Tibial nerve (tissue), 4 donors: ENCODE measurements at regions not wholly inside any gene's neighbourhood (a gene's known extent, or its start where the extent isn't known, plus 50 kb on each side); places are given as distances from the start of the nearest gene placed in this dataset.
"Not testable (repeated sequence)": the region's sequence is repeated elsewhere in the genome, so short reads cannot be mapped to it uniquely, and the experiment has no call there.

Experiments used
- DNase-seq, 2 donors: peaks; one replicate each; pipeline ENCODE4 v3.0.0-alpha.2; 2019; ENCODE audit warnings: low spot score in 2 of 2
- H3K27ac ChIP-seq, 4 donors: fragments of 200-600 bp; sonication (generic) in 3 of 4; one replicate each; pipeline ENCODE4 v1.5.1; 2017 to 2019; ENCODE audit warnings: mild to moderate bottlenecking in 1 of 4
- H3K27me3 ChIP-seq, 2 donors: fragments of 200-600 bp; sonication (generic) in 1 of 2; one replicate each; pipeline versions ENCODE4 v1.5.1 to v1.6.0; 2017 to 2019
- H3K36me3 ChIP-seq, 3 donors: fragments of 200-600 bp; sonication (generic); one replicate each; pipeline ENCODE4 v1.5.1; 2018 to 2019
- H3K4me1 ChIP-seq, 4 donors: fragments of 200-600 bp; sonication (generic) in 3 of 4; one replicate each; pipeline ENCODE4 v1.5.1; 2017 to 2019
- H3K4me3 ChIP-seq, 4 donors: fragments of 200-600 bp; sonication (generic) in 3 of 4; one replicate each; pipeline ENCODE4 v1.5.1; 2017 to 2019; ENCODE audit warnings: mild to moderate bottlenecking in 1 of 4, moderate library complexity in 1 of 4
- H3K9me3 ChIP-seq, 4 donors: fragments of 200-600 bp; sonication (generic) in 3 of 4; one replicate each; pipeline ENCODE4 v1.5.1; 2017 to 2019
- CTCF ChIP-seq, 5 experiments: fragments of 200-600 bp in 3 of 5; fragments of 450-650 bp in 2 of 5; sonication (generic) in 3 of 5; IDR thresholded peaks; one replicate each; pipeline ENCODE4 v1.5.1; 2016 to 2019; ENCODE audit warnings: antibody characterized with exemption in 5 of 5, mild to moderate bottlenecking in 3 of 5, moderate library complexity in 2 of 5
- EP300 ChIP-seq, 2 donors: sonication (generic); formaldehyde crosslinking; IDR thresholded peaks; one replicate each; pipeline ENCODE4 v1.6.1; 2017; ENCODE audit warnings: antibody characterized with exemption in 2 of 2, mild to moderate bottlenecking in 1 of 2
- POLR2A ChIP-seq, 2 donors: fragments of 450-650 bp; IDR thresholded peaks; one replicate each; pipeline ENCODE4 v1.6.1; 2017; ENCODE audit warnings: antibody characterized with exemption in 2 of 2, mild to moderate bottlenecking in 2 of 2, moderate library complexity in 2 of 2
- WGBS, 2 donors: methylation state at CpG; one replicate each; pipeline ENCODE4 v1.1.5; 2018; 5-methylcytosine and 5-hydroxymethylcytosine counted together

- Histone ChIP-seq H3K27ac (no peak overlapping the region), H3K4me1 (no peaks in the 10 kb centered on the region), H3K4me3 (no peak overlapping the region), H3K27me3 (no peaks in the 10 kb centered on the region), H3K9me3 (peaks cover 0 to 3% (median 0%) of the 10 kb centered on the region in 4 donors), H3K36me3 (no peaks in the 10 kb centered on the region)
- DNase-seq = no peak
- TF ChIP-seq POLR2A (IDR thresholded peaks at IDR 0.05) = no peak
- no peak for TF ChIP-seq CTCF (IDR thresholded peaks at IDR 0.05)
- WGBS, 2 donors = 40 to 64% methylated on average over 2 of the region's 2 CpGs
Observed at GRCh38 chr1:166738873-166739272, 100.4 kb upstream of the POGK start.

GRCh38 chr1:166740668-166741276 is 98.5 kb upstream of the POGK start:
- 65 to 75% methylated on average over 3 of the region's 3 CpGs for WGBS, 2 donors
- H3K4me3 ChIP-seq = no peak overlapping the region
- peaks cover 0 to 20% (median under 1%) of the 10 kb centered on the region in 4 donors for H3K9me3 ChIP-seq
- no peaks in the 10 kb centered on the region for H3K36me3 ChIP-seq
- H3K4me1 ChIP-seq = no peaks in the 10 kb centered on the region
- no peak for DNase-seq
- H3K27ac ChIP-seq = no peak overlapping the region
- no peaks in the 10 kb centered on the region for H3K27me3 ChIP-seq
- TF ChIP-seq POLR2A (IDR thresholded peaks at IDR 0.05) (no peak), CTCF (IDR thresholded peaks at IDR 0.05) (no peak), EP300 (IDR thresholded peaks at IDR 0.05) (no peak)

GRCh38 chr1:166763318-166763717 is 76.0 kb upstream of the POGK start:
- WGBS, 2 donors = 90 to 96% methylated on average over 1 of the region's 1 CpG

GRCh38 chr1:166766942-166767341 is 72.3 kb upstream of the POGK start:
- TF ChIP-seq POLR2A (IDR thresholded peaks at IDR 0.05) (no peak), CTCF (IDR thresholded peaks at IDR 0.05) (no peak), EP300 (IDR thresholded peaks at IDR 0.05) (no peak)
- H3K4me3 ChIP-seq = no peak overlapping the region
- H3K27me3 ChIP-seq = no peaks in the 10 kb centered on the region
- peaks cover 0 to 23% (median 0%) of the 10 kb centered on the region in 4 donors for H3K9me3 ChIP-seq
- H3K27ac ChIP-seq = no peak overlapping the region
- no peaks in the 10 kb centered on the region for H3K36me3 ChIP-seq
- no peaks in the 10 kb centered on the region for H3K4me1 ChIP-seq
- no peak for DNase-seq
- 67 to 81% methylated on average over 2 of the region's 2 CpGs for WGBS, 2 donors

More at GRCh38 chr1:166763318-166763717, 76.0 kb upstream of the POGK start:
- H3K36me3 ChIP-seq = no peaks in the 10 kb centered on the region
- TF ChIP-seq CTCF (IDR thresholded peaks at IDR 0.05) = no peak
- no peak for TF ChIP-seq POLR2A (IDR thresholded peaks at IDR 0.05)
- TF ChIP-seq EP300 (IDR thresholded peaks at IDR 0.05) = no peak
- no peaks in the 10 kb centered on the region for H3K4me1 ChIP-seq
- H3K4me3 ChIP-seq = no peak overlapping the region
- no peaks in the 10 kb centered on the region for H3K9me3 ChIP-seq
- no peak overlapping the region for H3K27ac ChIP-seq
- DNase-seq = no peak
- H3K27me3 ChIP-seq = no peaks in the 10 kb centered on the region

GRCh38 chr1:166784646-166785045 is 54.6 kb upstream of the POGK start:
- not testable (repeated sequence) for H3K4me3 ChIP-seq, H3K36me3 ChIP-seq, H3K4me1 ChIP-seq, H3K27ac ChIP-seq, DNase-seq, H3K9me3 ChIP-seq, H3K27me3 ChIP-seq
- WGBS, 2 donors = 17 to 18% methylated on average over 4 of the region's 4 CpGs

GRCh38 chr1:166785987-166786386 is 53.3 kb upstream of the POGK start:
- H3K9me3 ChIP-seq = no peaks in the 10 kb centered on the region
- H3K27me3 ChIP-seq = no peaks in the 10 kb centered on the region
- no peak for DNase-seq
- no peaks in the 10 kb centered on the region for H3K36me3 ChIP-seq
- no peak overlapping the region for H3K4me3 ChIP-seq
- no peaks in the 10 kb centered on the region for H3K4me1 ChIP-seq
- TF ChIP-seq CTCF (IDR thresholded peaks at IDR 0.05) = no peak
- no peak for TF ChIP-seq POLR2A (IDR thresholded peaks at IDR 0.05)
- TF ChIP-seq EP300 (IDR thresholded peaks at IDR 0.05) = no peak
- WGBS, 2 donors = 94 to 100% methylated on average over 1 of the region's 1 CpG
- no peak overlapping the region for H3K27ac ChIP-seq
